Smooth muscle cell (in vitro differentiated cells): ENCODE measurements at regions not wholly inside any gene's neighbourhood (a gene's known extent, or its start where the extent isn't known, plus 50 kb on each side); places are given as distances from the start of the nearest gene placed in this dataset.

Experiments used
- DNase-seq: peaks from one replicate; lab custom pipeline; 2025; ENCODE audit not compliant: unreplicated experiment; lab: John Stamatoyannopoulos, UW
- H2AFZ ChIP-seq: fragments of 200-600 bp; sonication (generic); 2 replicates; pipeline ENCODE4 v1.6.0; 2016; ENCODE audit warnings: antibody characterized with exemption, low read depth, mild to moderate bottlenecking
- H3F3A ChIP-seq: fragments of 200-600 bp; sonication (generic); 2 replicates; pipeline ENCODE4 v1.6.0; 2017; ENCODE audit warnings: antibody characterized with exemption, low read depth
- H3K27ac ChIP-seq: fragments of 200-600 bp; sonication (generic); 2 replicates; pipeline ENCODE4 v1.5.1; 2016; ENCODE audit warnings: low read depth, mild to moderate bottlenecking
- H3K27me3 ChIP-seq: fragments of 200-600 bp; sonication (generic); 2 replicates; pipeline ENCODE4 v1.6.1; 2016; ENCODE audit warnings: low read depth, mild to moderate bottlenecking
- H3K36me3 ChIP-seq: fragments of 200-600 bp; sonication (generic); 2 replicates; pipeline ENCODE4 v1.5.1; 2016; ENCODE audit warnings: low read depth
- H3K4me1 ChIP-seq: fragments of 200-600 bp; sonication (generic); 2 replicates; pipeline ENCODE4 v1.5.1; 2016; ENCODE audit warnings: low read depth
- H3K4me2 ChIP-seq: fragments of 200-600 bp; sonication (generic); 2 replicates; pipeline ENCODE4 v1.6.0; 2016; ENCODE audit warnings: mild to moderate bottlenecking
- H3K4me3 ChIP-seq: fragments of 200-600 bp; sonication (generic); 2 replicates; pipeline ENCODE4 v1.5.1; 2016; ENCODE audit warnings: mild to moderate bottlenecking
- H3K79me2 ChIP-seq: fragments of 200-600 bp; sonication (generic); 2 replicates; pipeline ENCODE4 v1.6.0; 2016; ENCODE audit warnings: low read depth, mild to moderate bottlenecking
- H3K9ac ChIP-seq: fragments of 200-600 bp; sonication (generic); 2 replicates; pipeline ENCODE4 v1.6.0; 2016; ENCODE audit warnings: low read depth
- H3K9me3 ChIP-seq: fragments of 200-600 bp; sonication (generic); replicated peaks from 2 replicates; pipeline ENCODE4 v1.5.1; 2016; ENCODE audit warnings: low read depth
- H4K20me1 ChIP-seq: fragments of 200-600 bp; sonication (generic); 2 replicates; pipeline ENCODE4 v1.6.0; 2016; ENCODE audit warnings: low read depth
- WGBS: methylation state at CpG from one replicate; pipeline ENCODE4 v1.1.7; 2016; ENCODE audit warnings: low lambda C conversion rate; 5-methylcytosine and 5-hydroxymethylcytosine counted together
- TF ChIP-seq, protein P1 (sequence below): fragments of 200-600 bp; sonication (generic); IDR thresholded peaks from 2 replicates; pipeline ENCODE4 v1.5.1; 2017; ENCODE audit warnings: borderline replicate concordance, mild to moderate bottlenecking, antibody characterized with exemption; ENCODE audit not compliant: insufficient read depth, poor library complexity, severe bottlenecking

DNA sequence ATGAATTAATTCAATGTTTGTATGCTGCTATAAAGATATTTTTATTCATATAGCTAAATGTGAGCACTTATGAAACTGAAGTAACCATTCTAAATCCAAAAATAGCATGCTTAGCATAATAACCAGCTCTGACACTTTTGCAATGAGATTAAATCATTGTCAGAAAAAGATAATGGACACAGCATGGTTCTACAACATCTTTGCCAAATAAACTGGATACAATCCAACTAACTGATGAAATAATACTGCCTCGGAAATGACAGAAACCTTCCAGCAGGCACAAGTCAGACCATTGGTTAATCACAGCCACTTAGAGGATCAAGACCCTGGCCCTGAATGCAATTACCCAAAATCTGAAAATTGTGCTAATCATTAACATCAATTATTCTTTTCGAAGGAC, 592.7 kb upstream of the ADGRL4 start:
- no peak overlapping the region for H3K4me3 ChIP-seq
- H3K27ac ChIP-seq: no peak overlapping the region
- H3K9me3 ChIP-seq: no peaks in the 10 kb centered on the region
- no peaks in the 10 kb centered on the region for H3K27me3 ChIP-seq
- no peak overlapping the region for H3K4me2 ChIP-seq
- no peaks in the 10 kb centered on the region for H3K79me2 ChIP-seq
- no peaks in the 10 kb centered on the region for H4K20me1 ChIP-seq
- H3K36me3 ChIP-seq: no peaks in the 10 kb centered on the region
- H3K9ac ChIP-seq: no peak overlapping the region
- DNase-seq: no peak
- H3K4me1 ChIP-seq: peaks cover 5% of the 10 kb centered on the region
- TF ChIP-seq, protein P1, sequence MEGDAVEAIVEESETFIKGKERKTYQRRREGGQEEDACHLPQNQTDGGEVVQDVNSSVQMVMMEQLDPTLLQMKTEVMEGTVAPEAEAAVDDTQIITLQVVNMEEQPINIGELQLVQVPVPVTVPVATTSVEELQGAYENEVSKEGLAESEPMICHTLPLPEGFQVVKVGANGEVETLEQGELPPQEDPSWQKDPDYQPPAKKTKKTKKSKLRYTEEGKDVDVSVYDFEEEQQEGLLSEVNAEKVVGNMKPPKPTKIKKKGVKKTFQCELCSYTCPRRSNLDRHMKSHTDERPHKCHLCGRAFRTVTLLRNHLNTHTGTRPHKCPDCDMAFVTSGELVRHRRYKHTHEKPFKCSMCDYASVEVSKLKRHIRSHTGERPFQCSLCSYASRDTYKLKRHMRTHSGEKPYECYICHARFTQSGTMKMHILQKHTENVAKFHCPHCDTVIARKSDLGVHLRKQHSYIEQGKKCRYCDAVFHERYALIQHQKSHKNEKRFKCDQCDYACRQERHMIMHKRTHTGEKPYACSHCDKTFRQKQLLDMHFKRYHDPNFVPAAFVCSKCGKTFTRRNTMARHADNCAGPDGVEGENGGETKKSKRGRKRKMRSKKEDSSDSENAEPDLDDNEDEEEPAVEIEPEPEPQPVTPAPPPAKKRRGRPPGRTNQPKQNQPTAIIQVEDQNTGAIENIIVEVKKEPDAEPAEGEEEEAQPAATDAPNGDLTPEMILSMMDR: no peak
- H3F3A ChIP-seq: no peaks in the 10 kb centered on the region
- WGBS: 89% methylated on average over 2 of the region's 2 CpGs
- no peak overlapping the region for H2AFZ ChIP-seq

- Histone ChIP-seq H3K4me2 (no peak overlapping the region), H2AFZ (no peak overlapping the region), H3K9ac (no peak overlapping the region), H3K27ac (no peak overlapping the region), H3F3A (no peaks in the 10 kb centered on the region), H3K4me3 (no peak overlapping the region), H3K4me1 (no peaks in the 10 kb centered on the region), H4K20me1 (no peaks in the 10 kb centered on the region), H3K27me3 (no peaks in the 10 kb centered on the region), H3K9me3 (no peaks in the 10 kb centered on the region), H3K36me3 (no peaks in the 10 kb centered on the region), H3K79me2 (no peaks in the 10 kb centered on the region)
- TF ChIP-seq, protein P1: no peak
- DNase-seq: no peak
- 94% methylated on average over 1 of the region's 1 CpG for WGBS
Observed at GRCh38 chr1:79595931-79596330, 589.4 kb upstream of the ADGRL4 start.

DNA sequence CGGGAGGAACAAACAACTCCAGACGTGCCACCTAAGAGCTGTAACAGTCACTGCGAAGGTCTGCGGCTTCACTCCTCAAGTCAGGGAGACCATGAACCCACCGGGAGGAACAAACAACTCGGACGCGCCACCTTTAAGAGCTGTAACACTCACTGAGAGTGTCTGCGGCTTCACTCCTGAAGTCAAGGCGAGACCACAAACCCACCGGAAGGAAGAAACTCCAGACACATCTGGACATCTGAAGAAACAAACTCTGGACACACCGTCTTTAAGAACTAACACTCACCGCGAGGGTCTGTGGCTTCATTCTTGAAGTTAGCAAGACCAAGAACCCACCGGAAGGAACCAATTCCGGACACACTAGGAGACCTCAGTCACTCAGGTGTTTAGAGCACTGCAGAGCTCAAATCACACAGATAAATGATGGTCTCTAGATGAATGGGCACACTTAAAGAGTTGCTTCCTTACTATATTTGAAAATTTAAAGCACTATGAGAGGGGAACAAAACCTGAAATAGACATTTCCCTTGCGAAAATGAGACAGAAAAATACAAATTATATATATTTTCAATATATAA, 587.7 kb upstream of the ADGRL4 start:
- 92% methylated on average over 17 of the region's 17 CpGs for WGBS
- H3K36me3 ChIP-seq: no peaks in the 10 kb centered on the region
- H3K9me3 ChIP-seq: no peaks in the 10 kb centered on the region
- no peaks in the 10 kb centered on the region for H3K27me3 ChIP-seq
- TF ChIP-seq, protein P1: no peak
- no peak overlapping the region for H3K27ac ChIP-seq
- H3K4me3 ChIP-seq: no peak overlapping the region
- H3K4me1 ChIP-seq: no peaks in the 10 kb centered on the region
- no peak overlapping the region for H3K4me2 ChIP-seq
- no peaks in the 10 kb centered on the region for H4K20me1 ChIP-seq
- no peak overlapping the region for H2AFZ ChIP-seq
- DNase-seq: no peak
- H3F3A ChIP-seq: no peaks in the 10 kb centered on the region
- H3K79me2 ChIP-seq: no peaks in the 10 kb centered on the region
- no peak overlapping the region for H3K9ac ChIP-seq

DNA sequence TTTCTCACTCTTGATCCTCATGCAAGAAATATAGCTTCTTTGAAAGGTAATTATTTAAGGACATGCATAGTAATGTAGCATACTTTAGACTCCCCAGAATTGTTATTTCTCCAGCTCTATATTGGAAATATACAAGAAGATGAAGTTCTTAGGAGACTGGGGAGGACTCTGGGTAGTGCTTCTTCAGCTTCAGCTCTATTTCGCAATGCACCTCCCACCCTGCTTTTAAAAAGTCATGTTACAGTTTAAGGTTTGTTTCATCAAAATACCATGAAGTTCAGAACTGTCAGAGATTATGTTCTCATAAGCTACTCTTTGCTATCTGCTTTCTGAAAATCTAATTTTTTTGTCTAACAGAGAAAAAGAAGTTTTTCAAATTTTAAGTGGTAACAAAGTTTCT, 586.2 kb upstream of the ADGRL4 start:
- TF ChIP-seq, protein P1: no peak
- no peak overlapping the region for H3K4me3 ChIP-seq
- H3K27ac ChIP-seq: no peak overlapping the region
- H3K9me3 ChIP-seq: no peaks in the 10 kb centered on the region
- H2AFZ ChIP-seq: no peak overlapping the region
- no peaks in the 10 kb centered on the region for H4K20me1 ChIP-seq
- no peak for DNase-seq
- no peaks in the 10 kb centered on the region for H3F3A ChIP-seq
- no peak overlapping the region for H3K9ac ChIP-seq
- H3K36me3 ChIP-seq: no peaks in the 10 kb centered on the region
- H3K4me1 ChIP-seq: peaks cover 6% of the 10 kb centered on the region
- no peaks in the 10 kb centered on the region for H3K27me3 ChIP-seq
- 90% methylated on average over 1 of the region's 1 CpG for WGBS
- no peak overlapping the region for H3K4me2 ChIP-seq
- no peaks in the 10 kb centered on the region for H3K79me2 ChIP-seq
